RWPE2 (cell line): ENCODE measurements at regions not wholly inside any gene's neighbourhood (a gene's known extent, or its start where the extent isn't known, plus 50 kb on each side); places are given as distances from the start of the nearest gene placed in this dataset.

ENCODE experiments used
- ATAC-seq: fragments of 200-7000 bp; cut with Tn5 transposase; 3 replicates; pipeline ENCODE4 v1.9.1; 2021; ENCODE audit warnings: low read depth
- DNase-seq: peaks from one replicate; pipeline ENCODE4 v3.0.0-alpha.2; 2020; ENCODE audit warnings: low spot score
- H3K27ac ChIP-seq: fragments of 450-650 bp; 2 replicates; pipeline ENCODE4 v1.5.1; 2017; ENCODE audit warnings: mild to moderate bottlenecking; ENCODE audit not compliant: poor library complexity, severe bottlenecking
- H3K27me3 ChIP-seq: fragments of 250-450 bp; sonication (Bioruptor Pico); 2 replicates; pipeline ENCODE4 v1.5.1; 2021; ENCODE audit warnings: mild to moderate bottlenecking, moderate library complexity; ENCODE audit not compliant: insufficient read depth, poor library complexity, severe bottlenecking
- H3K36me3 ChIP-seq: fragments of 250-450 bp; sonication (Bioruptor Pico); 2 replicates; pipeline ENCODE4 v1.5.1; 2020; ENCODE audit warnings: low read depth, mild to moderate bottlenecking, moderate library complexity
- H3K4me1 ChIP-seq: fragments of 250-450 bp; sonication (Bioruptor Pico); 2 replicates; pipeline ENCODE4 v1.5.1; 2021; ENCODE audit warnings: mild to moderate bottlenecking, moderate library complexity; ENCODE audit not compliant: insufficient read depth, poor library complexity, severe bottlenecking
- H3K4me3 ChIP-seq: fragments of 250-450 bp; sonication (Bioruptor Pico); 2 replicates; pipeline ENCODE4 v1.5.1; 2021; ENCODE audit warnings: mild to moderate bottlenecking, moderate library complexity; ENCODE audit not compliant: severe bottlenecking
- H3K9me3 ChIP-seq: fragments of 250-450 bp; sonication (Bioruptor Pico); 2 replicates; pipeline ENCODE4 v1.5.1; 2021; ENCODE audit warnings: mild to moderate bottlenecking, moderate library complexity; ENCODE audit not compliant: severe bottlenecking
- TF ChIP-seq, protein P1 (sequence below): fragments of 450-650 bp; IDR thresholded peaks from one replicate; pipeline ENCODE4 v1.5.1; 2017; ENCODE audit warnings: mild to moderate bottlenecking, moderate library complexity; ENCODE audit not compliant: poor library complexity, severe bottlenecking

DNA sequence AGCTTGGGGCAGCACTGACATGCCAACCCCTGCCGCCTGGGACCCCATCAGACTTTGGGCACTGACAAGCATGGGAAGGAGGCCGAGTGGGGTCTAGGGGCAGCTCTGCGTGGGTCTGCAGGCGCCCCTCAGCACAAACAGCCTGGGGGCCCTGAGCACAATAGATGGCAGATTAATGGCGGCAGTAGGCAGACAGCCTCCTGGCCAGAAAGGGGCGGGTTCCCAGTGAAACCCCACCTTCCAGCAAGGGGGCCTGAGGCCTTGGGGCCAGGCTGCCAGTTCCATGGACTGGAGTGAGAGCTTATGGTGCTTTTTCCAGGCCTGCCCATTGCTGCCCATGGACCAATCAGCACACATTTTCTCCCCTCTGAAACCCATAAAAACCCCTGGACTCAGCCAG, 2031.2 kb downstream of the EFNA5 start:
- no peaks in the 10 kb centered on the region for H3K27me3 ChIP-seq
- TF ChIP-seq, protein P1, sequence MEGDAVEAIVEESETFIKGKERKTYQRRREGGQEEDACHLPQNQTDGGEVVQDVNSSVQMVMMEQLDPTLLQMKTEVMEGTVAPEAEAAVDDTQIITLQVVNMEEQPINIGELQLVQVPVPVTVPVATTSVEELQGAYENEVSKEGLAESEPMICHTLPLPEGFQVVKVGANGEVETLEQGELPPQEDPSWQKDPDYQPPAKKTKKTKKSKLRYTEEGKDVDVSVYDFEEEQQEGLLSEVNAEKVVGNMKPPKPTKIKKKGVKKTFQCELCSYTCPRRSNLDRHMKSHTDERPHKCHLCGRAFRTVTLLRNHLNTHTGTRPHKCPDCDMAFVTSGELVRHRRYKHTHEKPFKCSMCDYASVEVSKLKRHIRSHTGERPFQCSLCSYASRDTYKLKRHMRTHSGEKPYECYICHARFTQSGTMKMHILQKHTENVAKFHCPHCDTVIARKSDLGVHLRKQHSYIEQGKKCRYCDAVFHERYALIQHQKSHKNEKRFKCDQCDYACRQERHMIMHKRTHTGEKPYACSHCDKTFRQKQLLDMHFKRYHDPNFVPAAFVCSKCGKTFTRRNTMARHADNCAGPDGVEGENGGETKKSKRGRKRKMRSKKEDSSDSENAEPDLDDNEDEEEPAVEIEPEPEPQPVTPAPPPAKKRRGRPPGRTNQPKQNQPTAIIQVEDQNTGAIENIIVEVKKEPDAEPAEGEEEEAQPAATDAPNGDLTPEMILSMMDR = no peak
- no peak for ATAC-seq

DNA sequence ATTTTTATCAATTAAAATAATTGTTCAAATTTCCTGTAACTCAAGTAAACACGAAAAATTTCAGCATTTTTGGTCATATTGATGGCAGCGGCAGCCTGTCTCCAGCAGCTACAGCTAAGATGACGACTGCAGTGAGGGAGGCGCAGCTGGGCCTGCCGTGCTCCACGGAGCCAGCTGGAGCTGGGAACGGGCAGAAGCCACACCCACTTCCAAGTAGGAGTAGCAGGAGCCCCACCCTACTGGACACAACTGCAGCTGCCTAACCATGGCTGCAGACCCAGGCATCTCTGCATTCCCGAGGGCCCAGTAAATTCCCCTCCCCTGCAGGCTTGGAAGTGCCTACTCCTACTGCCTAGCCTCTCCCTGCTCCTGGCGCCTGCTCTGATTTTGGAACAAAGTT, 2031.7 kb downstream of the EFNA5 start:
- TF ChIP-seq, protein P1 = no peak
- Histone ChIP-seq H3K36me3 (no peaks in the 10 kb centered on the region), H3K27ac (no peak overlapping the region), H3K4me1 (no peaks in the 10 kb centered on the region), H3K27me3 (no peaks in the 10 kb centered on the region), H3K4me3 (no peak overlapping the region), H3K9me3 (no peaks in the 10 kb centered on the region)
- DNase-seq (no peak), ATAC-seq (no peak)

More for the DNA sequence above, 2031.2 kb downstream of the EFNA5 start:
- no peaks in the 10 kb centered on the region for H3K9me3 ChIP-seq
- no peak overlapping the region for H3K4me3 ChIP-seq
- no peaks in the 10 kb centered on the region for H3K36me3 ChIP-seq
- DNase-seq = no peak
- no peaks in the 10 kb centered on the region for H3K4me1 ChIP-seq
- no peak overlapping the region for H3K27ac ChIP-seq

DNA sequence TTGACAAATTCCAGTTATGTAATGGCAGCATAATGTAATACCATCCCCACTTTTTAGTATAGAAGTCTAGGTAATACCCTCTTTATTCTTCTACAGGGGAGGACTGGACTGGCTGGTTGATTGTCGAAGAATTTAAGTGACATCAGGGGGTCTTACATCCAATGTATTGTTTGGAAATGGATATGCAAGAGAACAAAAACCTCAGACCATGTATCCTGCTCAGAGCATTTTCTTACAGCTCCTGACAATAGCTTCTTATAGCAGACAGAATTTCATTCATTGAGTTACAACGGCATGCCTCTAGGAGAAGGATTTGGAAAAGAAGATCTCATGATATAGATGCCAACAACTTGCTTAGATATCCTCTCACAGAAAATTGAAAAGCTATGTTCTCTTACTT, 2032.3 kb downstream of the EFNA5 start:
- no peaks in the 10 kb centered on the region for H3K36me3 ChIP-seq
- TF ChIP-seq, protein P1 = no peak
- no peak overlapping the region for H3K4me3 ChIP-seq
- no peaks in the 10 kb centered on the region for H3K27me3 ChIP-seq
- H3K9me3 ChIP-seq = no peaks in the 10 kb centered on the region
- H3K27ac ChIP-seq = no peak overlapping the region
- H3K4me1 ChIP-seq = no peaks in the 10 kb centered on the region
- DNase-seq = no peak
- no peak for ATAC-seq

DNA sequence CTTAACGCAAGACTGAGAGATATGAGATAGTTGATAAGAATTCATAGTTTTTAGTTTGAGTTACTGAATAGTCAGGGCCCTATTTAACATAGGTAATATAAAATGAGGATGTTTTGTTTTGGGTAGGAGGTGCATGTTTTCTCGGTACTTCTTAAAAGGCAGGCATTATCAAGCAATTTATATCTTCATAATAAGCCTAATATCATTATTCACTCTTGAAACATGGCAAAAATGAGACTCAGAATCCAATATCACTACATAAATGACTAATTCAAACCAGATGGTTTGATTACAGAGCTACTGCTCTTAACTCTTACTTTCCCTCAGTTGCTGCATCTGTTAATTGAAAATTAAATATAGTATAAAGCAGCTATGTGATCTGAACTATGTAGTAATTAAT, 2038.7 kb downstream of the EFNA5 start:
- DNase-seq = no peak
- no peaks in the 10 kb centered on the region for H3K4me1 ChIP-seq
- H3K27me3 ChIP-seq = peaks cover 3% of the 10 kb centered on the region
- ATAC-seq = no peak
- H3K36me3 ChIP-seq = no peaks in the 10 kb centered on the region
- H3K9me3 ChIP-seq = peaks cover 3% of the 10 kb centered on the region
- TF ChIP-seq, protein P1 = no peak
- H3K4me3 ChIP-seq = no peak overlapping the region
- no peak overlapping the region for H3K27ac ChIP-seq

DNA sequence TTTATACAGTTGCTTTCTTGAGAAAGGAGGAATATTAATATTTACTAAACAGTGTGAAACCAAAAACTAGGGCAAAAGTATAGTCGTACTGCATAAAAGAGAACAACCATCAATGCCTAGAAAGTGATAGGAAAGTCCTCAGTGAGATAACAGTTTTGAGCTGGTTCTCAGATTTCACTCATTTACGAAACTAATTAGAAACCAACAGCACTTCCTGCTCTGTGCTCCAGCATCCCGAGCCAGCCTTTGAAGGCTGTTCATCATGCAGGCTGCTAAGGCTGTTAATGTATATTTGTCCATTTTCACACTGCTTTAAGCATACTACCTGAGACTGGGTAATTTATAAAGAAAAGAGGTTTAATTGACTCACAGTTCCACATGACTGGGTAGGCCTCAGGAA, 2039.9 kb downstream of the EFNA5 start:
- no peak for DNase-seq
- ATAC-seq = no peak
- Histone ChIP-seq H3K9me3 (peaks cover 3% of the 10 kb centered on the region), H3K4me3 (no peak overlapping the region), H3K4me1 (no peaks in the 10 kb centered on the region), H3K27me3 (peaks cover 3% of the 10 kb centered on the region), H3K36me3 (no peaks in the 10 kb centered on the region), H3K27ac (no peak overlapping the region)
- TF ChIP-seq, protein P1 = no peak
